GM12801 (cell line): ENCODE measurements at regions not wholly inside any gene's neighbourhood (a gene's known extent, or its start where the extent isn't known, plus 50 kb on each side); places are given as distances from the start of the nearest gene placed in this dataset.

Experiments used
- CTCF ChIP-seq: IDR thresholded peaks from one replicate; pipeline ENCODE4 v1.5.1; 2011; ENCODE audit warnings: control low read depth; ENCODE audit not compliant: insufficient read length; ENCODE audit errors: extremely low read depth

GRCh38 chr1:182263706-182264105 lies 127.9 kb downstream of the GLUL start:
- TF ChIP-seq CTCF: no peak

- TF ChIP-seq CTCF: no peak
Observed at GRCh38 chr1:182262425-182262824, 129.2 kb downstream of the GLUL start.

GRCh38 chr1:182261655-182262054 lies 129.9 kb downstream of the GLUL start:
- no peak for TF ChIP-seq CTCF

GRCh38 chr1:182260516-182260915 lies 131.1 kb downstream of the GLUL start:
- no peak for TF ChIP-seq CTCF

- TF ChIP-seq CTCF: no peak
Observed at GRCh38 chr1:182259968-182260367, 131.6 kb downstream of the GLUL start.

GRCh38 chr1:182259229-182259872 lies 132.2 kb downstream of the GLUL start:
- no peak for TF ChIP-seq CTCF

- no peak for TF ChIP-seq CTCF
Observed at GRCh38 chr1:182257369-182258063, 134.1 kb downstream of the GLUL start.
